ENCODE measurements at regions not wholly inside any gene's neighbourhood (a gene's known extent, or its start where the extent isn't known, plus 50 kb on each side); places are given as distances from the start of the nearest gene placed in this dataset.

GRCh38 chr19:27793644-27794493, 1419.1 kb downstream of the UQCRFS1 start:
- H3K9me3 ChIP-seq, result peaks cover 3% of the 10 kb centered on the region
- H3K4me3 ChIP-seq, result peak overlapping the region; percentile 80
- peaks cover 10 to 18% of the 10 kb centered on the region in 2 donors for H3K4me1 ChIP-seq (ENCODE audit: control insufficient read depth in 1 of 2, low read depth in 2 of 2)
- DNase-seq (ENCODE audit: low spot score) (peak; percentile 84), ATAC-seq (ENCODE audit: insufficient number of reproducible peaks, low FRiP score, low read depth) (peak; percentile 95)
- TF ChIP-seq, protein P1, sequence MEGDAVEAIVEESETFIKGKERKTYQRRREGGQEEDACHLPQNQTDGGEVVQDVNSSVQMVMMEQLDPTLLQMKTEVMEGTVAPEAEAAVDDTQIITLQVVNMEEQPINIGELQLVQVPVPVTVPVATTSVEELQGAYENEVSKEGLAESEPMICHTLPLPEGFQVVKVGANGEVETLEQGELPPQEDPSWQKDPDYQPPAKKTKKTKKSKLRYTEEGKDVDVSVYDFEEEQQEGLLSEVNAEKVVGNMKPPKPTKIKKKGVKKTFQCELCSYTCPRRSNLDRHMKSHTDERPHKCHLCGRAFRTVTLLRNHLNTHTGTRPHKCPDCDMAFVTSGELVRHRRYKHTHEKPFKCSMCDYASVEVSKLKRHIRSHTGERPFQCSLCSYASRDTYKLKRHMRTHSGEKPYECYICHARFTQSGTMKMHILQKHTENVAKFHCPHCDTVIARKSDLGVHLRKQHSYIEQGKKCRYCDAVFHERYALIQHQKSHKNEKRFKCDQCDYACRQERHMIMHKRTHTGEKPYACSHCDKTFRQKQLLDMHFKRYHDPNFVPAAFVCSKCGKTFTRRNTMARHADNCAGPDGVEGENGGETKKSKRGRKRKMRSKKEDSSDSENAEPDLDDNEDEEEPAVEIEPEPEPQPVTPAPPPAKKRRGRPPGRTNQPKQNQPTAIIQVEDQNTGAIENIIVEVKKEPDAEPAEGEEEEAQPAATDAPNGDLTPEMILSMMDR (IDR thresholded peaks at IDR 0.05), result no peak
- peak overlapping the region; percentile 82 to 88 for H3K27ac ChIP-seq
- H3K36me3 ChIP-seq, result no peaks in the 10 kb centered on the region
- no peaks in the 10 kb centered on the region for H3K27me3 ChIP-seq (replicated peaks; ENCODE audit: insufficient read depth)

GRCh38 chr19:27793128-27793643, 1419.8 kb downstream of the UQCRFS1 start:
- Histone ChIP-seq H3K27ac (peak overlapping the region; percentile 82 to 88), H3K4me1 (ENCODE audit: control insufficient read depth in 1 of 2, low read depth in 2 of 2) (peaks cover 10 to 18% of the 10 kb centered on the region in 2 donors), H3K27me3 (replicated peaks; ENCODE audit: insufficient read depth) (no peaks in the 10 kb centered on the region), H3K36me3 (no peaks in the 10 kb centered on the region), H3K4me3 (peak overlapping the region; percentile 80), H3K9me3 (peaks cover 5% of the 10 kb centered on the region)
- TF ChIP-seq, protein P1 (IDR thresholded peaks at IDR 0.05), result no peak
- peak; percentile 26 for ATAC-seq (ENCODE audit: insufficient number of reproducible peaks, low FRiP score, low read depth)
- peak; percentile 39 for DNase-seq (ENCODE audit: low spot score)

GRCh38 chr19:27792576-27793127, 1420.3 kb downstream of the UQCRFS1 start:
- Histone ChIP-seq H3K27ac (peak overlapping the region; percentile 82 to 88), H3K4me3 (peak overlapping the region; percentile 80), H3K9me3 (peaks cover 5% of the 10 kb centered on the region), H3K4me1 (ENCODE audit: control insufficient read depth in 1 of 2, low read depth in 2 of 2) (peaks cover 10 to 18% of the 10 kb centered on the region in 2 donors), H3K27me3 (replicated peaks; ENCODE audit: insufficient read depth) (no peaks in the 10 kb centered on the region), H3K36me3 (no peaks in the 10 kb centered on the region)
- TF ChIP-seq, protein P1 (IDR thresholded peaks at IDR 0.05), result no peak
- DNase-seq (ENCODE audit: low spot score), result no peak
- no peak for ATAC-seq (ENCODE audit: insufficient number of reproducible peaks, low FRiP score, low read depth)

- Histone ChIP-seq H3K36me3 (peaks cover 4% of the 10 kb centered on the region), H3K9me3 (peaks cover 32% of the 10 kb centered on the region), H3K4me3 (peak overlapping the region; percentile 17), H3K27me3 (replicated peaks; ENCODE audit: insufficient read depth) (no peaks in the 10 kb centered on the region), H3K27ac (no peak overlapping the region), H3K4me1 (ENCODE audit: control insufficient read depth in 1 of 2, low read depth in 2 of 2) (no peaks in the 10 kb centered on the region)
- DNase-seq (ENCODE audit: low spot score) (no peak), ATAC-seq (ENCODE audit: insufficient number of reproducible peaks, low FRiP score, low read depth) (no peak)
- TF ChIP-seq, protein P1 (IDR thresholded peaks at IDR 0.05), result no peak
Measured at GRCh38 chr19:27780367-27781075, 1432.4 kb downstream of the UQCRFS1 start.

DNA sequence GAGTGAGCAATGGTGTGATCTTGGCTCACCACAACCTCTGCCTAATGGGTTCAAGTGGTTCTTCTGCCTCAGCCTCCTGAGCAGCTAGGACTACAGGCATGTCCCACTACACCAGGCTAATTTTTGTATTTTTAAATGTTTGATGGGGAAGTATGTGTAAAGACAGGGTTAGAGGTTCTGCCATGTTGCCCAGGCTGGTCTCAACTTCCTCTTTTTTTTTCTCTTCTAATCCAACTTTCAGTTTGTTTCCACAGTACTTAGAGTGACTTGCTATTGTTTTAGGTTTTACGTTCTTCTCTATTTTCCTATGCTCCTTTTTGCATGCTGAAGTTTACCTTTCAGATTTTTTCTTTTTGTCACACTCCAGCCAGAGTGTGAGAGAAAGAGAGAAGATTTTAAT, 1433.0 kb downstream of the UQCRFS1 start:
- no peaks in the 10 kb centered on the region for H3K27me3 ChIP-seq (replicated peaks; ENCODE audit: insufficient read depth)
- H3K4me1 ChIP-seq (ENCODE audit: control insufficient read depth in 1 of 2, low read depth in 2 of 2), result no peaks in the 10 kb centered on the region
- TF ChIP-seq, protein P1 (IDR thresholded peaks at IDR 0.05), result no peak
- H3K9me3 ChIP-seq, result peaks cover 35% of the 10 kb centered on the region
- ATAC-seq (ENCODE audit: insufficient number of reproducible peaks, low FRiP score, low read depth), result no peak
- H3K4me3 ChIP-seq, result peak overlapping the region; percentile 17
- no peak overlapping the region for H3K27ac ChIP-seq
- no peak for DNase-seq (ENCODE audit: low spot score)
- peaks cover 7% of the 10 kb centered on the region for H3K36me3 ChIP-seq
